ENCODE measurements at regions not wholly inside any gene's neighbourhood (a gene's known extent, or its start where the extent isn't known, plus 50 kb on each side); places are given as distances from the start of the nearest gene placed in this dataset.
A peak's percentile ranks its signal among the peaks of the same experiment; 100 is the strongest.
"Not testable (repeated sequence)": the region's sequence is repeated elsewhere in the genome, so short reads cannot be mapped to it uniquely, and the experiment has no call there.

DNA sequence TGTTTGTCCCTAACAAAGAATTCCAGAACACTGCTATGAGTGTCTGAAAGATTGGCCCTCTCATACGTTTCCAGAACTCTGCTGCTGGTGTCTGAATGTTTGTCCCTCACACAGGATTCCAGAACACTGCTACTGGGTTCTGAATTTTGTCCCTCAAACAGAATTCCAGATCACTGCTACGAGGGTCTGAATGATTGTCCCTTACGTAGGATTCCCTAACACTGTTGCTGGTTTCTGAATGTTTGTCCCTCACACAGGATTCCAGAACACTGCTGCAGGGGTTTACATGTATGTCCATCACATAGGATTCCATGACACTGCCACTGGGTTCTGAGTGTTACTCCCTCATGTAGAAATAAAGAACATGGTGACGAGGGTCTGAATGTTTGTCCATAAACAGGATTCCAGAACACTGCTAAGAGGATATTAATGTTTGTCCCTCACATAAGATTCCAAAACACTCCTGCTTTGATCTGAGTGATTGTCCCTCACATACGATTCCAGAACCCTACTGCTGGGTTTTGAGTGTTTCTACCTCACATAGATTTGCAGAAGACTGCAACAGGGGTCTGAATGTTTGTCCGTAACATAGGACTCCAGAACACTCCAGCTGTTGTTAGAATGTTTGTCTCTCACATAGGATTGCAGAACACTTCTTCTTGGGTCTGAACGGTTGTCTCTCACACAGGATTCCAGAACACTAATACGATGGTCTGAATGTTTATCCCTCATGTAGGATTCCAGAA, 214.4 kb downstream of the FOXD4L6 start:
- Histone ChIP-seq H3K4me3 (ENCODE audit: low read length) (no peak overlapping the region), H3K36me3 (ENCODE audit: control insufficient read depth, insufficient read depth, low read length) (no peaks in the 10 kb centered on the region), H3K4me1 (ENCODE audit: control insufficient read depth, insufficient read depth, low read length) (no peaks in the 10 kb centered on the region), H3K9me3 (ENCODE audit: control insufficient read depth, insufficient read depth, low read length) (peaks cover 77% of the 10 kb centered on the region), H3K27me3 (ENCODE audit: control insufficient read depth, insufficient read depth, low read length) (no peaks in the 10 kb centered on the region), H3K27ac (ENCODE audit: low read length) (no peak overlapping the region)
- Mint-ChIP-seq H3K4me3 (no peak overlapping the region), H3K27me3 (ENCODE audit: low read depth in 2 of 2) (no peaks in the 10 kb centered on the region), H3K9me3 (peaks cover 23 to 36% of the 10 kb centered on the region in 2 donors), H3K4me1 (no peaks in the 10 kb centered on the region), H3K27ac (no peak overlapping the region), H3K36me3 (peaks cover 74% of the 10 kb centered on the region)
- TF ChIP-seq, protein P1, sequence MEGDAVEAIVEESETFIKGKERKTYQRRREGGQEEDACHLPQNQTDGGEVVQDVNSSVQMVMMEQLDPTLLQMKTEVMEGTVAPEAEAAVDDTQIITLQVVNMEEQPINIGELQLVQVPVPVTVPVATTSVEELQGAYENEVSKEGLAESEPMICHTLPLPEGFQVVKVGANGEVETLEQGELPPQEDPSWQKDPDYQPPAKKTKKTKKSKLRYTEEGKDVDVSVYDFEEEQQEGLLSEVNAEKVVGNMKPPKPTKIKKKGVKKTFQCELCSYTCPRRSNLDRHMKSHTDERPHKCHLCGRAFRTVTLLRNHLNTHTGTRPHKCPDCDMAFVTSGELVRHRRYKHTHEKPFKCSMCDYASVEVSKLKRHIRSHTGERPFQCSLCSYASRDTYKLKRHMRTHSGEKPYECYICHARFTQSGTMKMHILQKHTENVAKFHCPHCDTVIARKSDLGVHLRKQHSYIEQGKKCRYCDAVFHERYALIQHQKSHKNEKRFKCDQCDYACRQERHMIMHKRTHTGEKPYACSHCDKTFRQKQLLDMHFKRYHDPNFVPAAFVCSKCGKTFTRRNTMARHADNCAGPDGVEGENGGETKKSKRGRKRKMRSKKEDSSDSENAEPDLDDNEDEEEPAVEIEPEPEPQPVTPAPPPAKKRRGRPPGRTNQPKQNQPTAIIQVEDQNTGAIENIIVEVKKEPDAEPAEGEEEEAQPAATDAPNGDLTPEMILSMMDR (IDR thresholded peaks at IDR 0.05), result no peak
- ATAC-seq, result peak in 1 of 3 donors; percentile 38
- no peak for DNase-seq
- intact Hi-C loops (cut with micrococcal nuclease), result no loop called here
- WGBS (ENCODE audit: insufficient coverage), result 64% methylated on average over 8 of the region's 8 CpGs

DNA sequence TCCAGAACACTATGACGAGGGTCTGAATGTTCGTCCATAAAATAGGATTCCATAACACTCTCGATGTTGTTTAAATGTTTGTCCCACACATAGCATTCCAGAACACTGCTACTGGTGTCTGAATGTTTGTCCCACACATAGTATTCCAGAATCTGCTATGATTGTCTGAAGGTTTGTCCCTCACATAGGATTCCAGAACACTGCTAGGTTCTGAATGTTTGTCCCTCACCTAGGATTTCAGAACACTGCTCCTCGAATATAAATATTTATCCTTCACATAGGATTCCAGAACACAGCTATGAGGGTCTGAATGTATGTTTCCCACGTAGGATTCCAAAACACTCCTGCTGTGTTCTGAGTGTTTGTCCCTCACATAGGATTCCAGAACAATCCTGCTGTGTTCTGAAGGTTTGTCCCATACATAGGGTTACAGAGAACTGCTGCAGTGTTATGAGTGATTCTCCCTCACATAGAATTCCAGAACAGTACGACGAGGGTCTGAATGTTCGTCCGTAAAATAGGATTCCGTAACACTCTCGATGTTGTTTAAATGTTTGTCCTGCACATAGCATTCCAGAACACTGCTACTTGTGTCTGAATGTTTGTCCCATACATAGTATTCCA, 215.3 kb downstream of the FOXD4L6 start:
- ATAC-seq (peak in 1 of 3 donors; percentile 10), DNase-seq (no peak)
- no peak overlapping the region for H3K27ac ChIP-seq (ENCODE audit: low read length)
- 68% methylated on average over 11 of the region's 11 CpGs for WGBS (ENCODE audit: insufficient coverage)
- Mint-ChIP-seq H3K27ac (no peak overlapping the region), H3K27me3 (ENCODE audit: low read depth in 2 of 2) (no peaks in the 10 kb centered on the region), H3K9me3 (peaks cover 21 to 31% of the 10 kb centered on the region in 2 donors), H3K4me1 (no peaks in the 10 kb centered on the region), H3K4me3 (no peak overlapping the region), H3K36me3 (peaks cover 66% of the 10 kb centered on the region)
- no peaks in the 10 kb centered on the region for H3K27me3 ChIP-seq (ENCODE audit: control insufficient read depth, insufficient read depth, low read length)
- no peak overlapping the region for H3K4me3 ChIP-seq (ENCODE audit: low read length)
- TF ChIP-seq, protein P1 (IDR thresholded peaks at IDR 0.05), result no peak
- no peaks in the 10 kb centered on the region for H3K36me3 ChIP-seq (ENCODE audit: control insufficient read depth, insufficient read depth, low read length)
- peaks cover 86% of the 10 kb centered on the region for H3K9me3 ChIP-seq (ENCODE audit: control insufficient read depth, insufficient read depth, low read length)
- H3K4me1 ChIP-seq (ENCODE audit: control insufficient read depth, insufficient read depth, low read length), result no peaks in the 10 kb centered on the region
- intact Hi-C loops (cut with micrococcal nuclease), result no loop called here

- H3K4me3 Mint-ChIP-seq; H3K36me3 ChIP-seq (ENCODE audit: control insufficient read depth, insufficient read depth, low read length); intact Hi-C loops (cut with micrococcal nuclease); H3K4me1 Mint-ChIP-seq; H3K4me1 ChIP-seq (ENCODE audit: control insufficient read depth, insufficient read depth, low read length); H3K27ac ChIP-seq (ENCODE audit: low read length); H3K27ac Mint-ChIP-seq; H3K27me3 Mint-ChIP-seq (ENCODE audit: low read depth in 2 of 2); H3K4me3 ChIP-seq (ENCODE audit: low read length); H3K27me3 ChIP-seq (ENCODE audit: control insufficient read depth, insufficient read depth, low read length); DNase-seq: not testable (repeated sequence)
- H3K9me3 ChIP-seq (ENCODE audit: control insufficient read depth, insufficient read depth, low read length), result peaks cover 91% of the 10 kb centered on the region
- peaks cover 21 to 32% of the 10 kb centered on the region in 2 donors for H3K9me3 Mint-ChIP-seq
- H3K36me3 Mint-ChIP-seq, result peaks cover 71% of the 10 kb centered on the region
- WGBS (ENCODE audit: insufficient coverage), result 81% methylated on average over 4 of the region's 4 CpGs
- peak in 1 of 3 donors; percentile 16 for ATAC-seq
These were observed 215.8 kb downstream of the FOXD4L6 start for GRCh38 chr9:40912679-40913078.

GRCh38 chr9:40911647-40912046, 216.8 kb downstream of the FOXD4L6 start:
- H3K9me3 ChIP-seq (ENCODE audit: control insufficient read depth, insufficient read depth, low read length), result peaks cover 98% of the 10 kb centered on the region
- ATAC-seq (no peak), DNase-seq (no peak)
- no peak overlapping the region for H3K27ac ChIP-seq (ENCODE audit: low read length)
- H3K36me3 Mint-ChIP-seq, result peaks cover 75% of the 10 kb centered on the region
- H3K9me3 Mint-ChIP-seq, result peaks cover 21 to 30% of the 10 kb centered on the region in 2 donors
- intact Hi-C loops (cut with micrococcal nuclease), result no loop called here
- H3K4me3 ChIP-seq (ENCODE audit: low read length), result no peak overlapping the region
- no peaks in the 10 kb centered on the region for H3K27me3 Mint-ChIP-seq (ENCODE audit: low read depth in 2 of 2)
- H3K4me1 Mint-ChIP-seq, result no peaks in the 10 kb centered on the region
- H3K27me3 ChIP-seq (ENCODE audit: control insufficient read depth, insufficient read depth, low read length), result no peaks in the 10 kb centered on the region
- TF ChIP-seq, protein P1 (IDR thresholded peaks at IDR 0.05), result no peak
- no peaks in the 10 kb centered on the region for H3K36me3 ChIP-seq (ENCODE audit: control insufficient read depth, insufficient read depth, low read length)
- 83% methylated on average over 5 of the region's 5 CpGs for WGBS (ENCODE audit: insufficient coverage)
- no peak overlapping the region for H3K27ac Mint-ChIP-seq
- H3K4me1 ChIP-seq (ENCODE audit: control insufficient read depth, insufficient read depth, low read length), result no peaks in the 10 kb centered on the region
- no peak overlapping the region for H3K4me3 Mint-ChIP-seq

- H3K4me1 ChIP-seq (ENCODE audit: control insufficient read depth, insufficient read depth, low read length); H3K27ac ChIP-seq (ENCODE audit: low read length); H3K4me1 Mint-ChIP-seq; H3K4me3 ChIP-seq (ENCODE audit: low read length); H3K36me3 ChIP-seq (ENCODE audit: control insufficient read depth, insufficient read depth, low read length); H3K27ac Mint-ChIP-seq; H3K27me3 Mint-ChIP-seq (ENCODE audit: low read depth in 2 of 2); H3K27me3 ChIP-seq (ENCODE audit: control insufficient read depth, insufficient read depth, low read length); H3K4me3 Mint-ChIP-seq; intact Hi-C loops (cut with micrococcal nuclease); DNase-seq; ATAC-seq: not testable (repeated sequence)
- WGBS (ENCODE audit: insufficient coverage), result 83% methylated on average over 8 of the region's 8 CpGs
- Mint-ChIP-seq H3K9me3 (peaks cover 21 to 32% of the 10 kb centered on the region in 2 donors), H3K36me3 (peaks cover 76% of the 10 kb centered on the region)
- peaks cover 93% of the 10 kb centered on the region for H3K9me3 ChIP-seq (ENCODE audit: control insufficient read depth, insufficient read depth, low read length)
These were observed 217.5 kb downstream of the FOXD4L6 start for GRCh38 chr9:40910995-40911394.
